K562 (cell line): ENCODE measurements at regions not wholly inside any gene's neighbourhood (a gene's known extent, or its start where the extent isn't known, plus 50 kb on each side); places are given as distances from the start of the nearest gene placed in this dataset.

ENCODE experiments used
- E2F8 ChIP-seq: fragments of 450-650 bp; IDR thresholded peaks from 2 replicates; pipeline ENCODE4 v1.7.1; 2018; ENCODE audit warnings: mild to moderate bottlenecking, low read depth; ENCODE audit not compliant: partially characterized antibody
- SMAD2 ChIP-seq: fragments of 150-350 bp; IDR thresholded peaks from 2 replicates; pipeline ENCODE4 v1.6.1; 2014; ENCODE audit warnings: low read depth, mild to moderate bottlenecking, low read length
- U2AF2 ChIP-seq: fragments of 200-400 bp; formaldehyde crosslinking; optimal IDR thresholded peaks from 2 replicates; pipeline ENCODE3; 2017; ENCODE audit warnings: low read depth, mild to moderate bottlenecking, low read length

DNA sequence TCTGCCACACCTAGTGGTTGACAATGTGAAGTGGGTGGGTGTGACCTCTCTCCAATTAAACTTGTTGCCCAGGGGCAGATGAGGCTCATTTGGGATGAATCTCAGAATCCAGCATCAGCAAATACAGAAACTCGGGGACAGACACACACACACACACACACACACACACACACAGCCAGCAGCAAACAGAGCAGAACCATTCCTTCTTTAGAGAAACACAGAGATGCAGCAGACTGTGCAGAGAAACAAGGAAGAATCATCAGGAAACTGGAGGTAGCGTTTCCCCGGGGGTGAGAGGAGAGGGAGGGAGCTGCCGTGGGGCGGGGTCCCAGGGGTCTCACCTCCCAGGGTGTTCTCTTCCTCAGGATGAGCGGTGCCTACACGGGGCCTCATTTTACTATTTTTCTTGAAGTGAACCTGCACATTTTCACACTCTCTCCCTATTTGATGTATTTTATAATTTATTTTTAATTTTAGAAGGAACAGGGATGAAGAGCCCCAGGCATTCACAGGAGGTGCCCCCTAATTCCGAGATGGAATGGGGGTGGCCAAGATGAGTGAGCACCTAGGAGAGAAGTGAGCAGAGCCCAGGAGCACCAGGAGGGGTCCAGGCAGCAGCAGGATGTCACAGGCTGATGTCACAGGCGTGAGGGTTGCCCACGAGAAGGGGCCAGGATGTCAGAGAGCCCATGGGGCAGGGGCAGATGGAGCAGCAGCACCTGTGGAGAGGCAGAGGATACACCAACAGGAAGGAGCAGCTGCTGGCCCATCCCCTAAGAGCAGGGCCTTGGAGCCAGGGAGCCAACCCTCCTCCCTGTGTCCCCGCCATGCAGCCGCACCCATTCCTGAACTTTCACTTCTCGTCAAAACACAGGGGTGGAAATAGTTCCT, 85.3 kb upstream of the PPP2R2D start:
- TF ChIP-seq E2F8 (no peak), U2AF2 (no peak), SMAD2 (no peak)
